Ovary (tissue), 3 donors: ENCODE measurements at regions not wholly inside any gene's neighbourhood (a gene's known extent, or its start where the extent isn't known, plus 50 kb on each side); places are given as distances from the start of the nearest gene placed in this dataset.

Experiments
- EP300 ChIP-seq: sonication (generic); formaldehyde crosslinking; IDR thresholded peaks from one replicate; pipeline ENCODE4 v1.6.1; 2017; ENCODE audit warnings: antibody characterized with exemption
- POLR2A ChIP-seq: fragments of 450-650 bp; IDR thresholded peaks from one replicate; pipeline ENCODE4 v1.6.1; 2017; ENCODE audit warnings: antibody characterized with exemption, mild to moderate bottlenecking, moderate library complexity
- TF ChIP-seq, protein P1 (sequence below), 3 donors: fragments of 450-650 bp in 2 of 3; fragments of 200-600 bp in 1 of 3; IDR thresholded peaks; one replicate each; pipeline versions ENCODE4 v1.5.1 to v1.8.0; 2016 to 2022; ENCODE audit warnings: antibody characterized with exemption in 3 of 3, mild to moderate bottlenecking in 1 of 3
- donor health status: DM: no; HTN: no; CAD: no.

DNA sequence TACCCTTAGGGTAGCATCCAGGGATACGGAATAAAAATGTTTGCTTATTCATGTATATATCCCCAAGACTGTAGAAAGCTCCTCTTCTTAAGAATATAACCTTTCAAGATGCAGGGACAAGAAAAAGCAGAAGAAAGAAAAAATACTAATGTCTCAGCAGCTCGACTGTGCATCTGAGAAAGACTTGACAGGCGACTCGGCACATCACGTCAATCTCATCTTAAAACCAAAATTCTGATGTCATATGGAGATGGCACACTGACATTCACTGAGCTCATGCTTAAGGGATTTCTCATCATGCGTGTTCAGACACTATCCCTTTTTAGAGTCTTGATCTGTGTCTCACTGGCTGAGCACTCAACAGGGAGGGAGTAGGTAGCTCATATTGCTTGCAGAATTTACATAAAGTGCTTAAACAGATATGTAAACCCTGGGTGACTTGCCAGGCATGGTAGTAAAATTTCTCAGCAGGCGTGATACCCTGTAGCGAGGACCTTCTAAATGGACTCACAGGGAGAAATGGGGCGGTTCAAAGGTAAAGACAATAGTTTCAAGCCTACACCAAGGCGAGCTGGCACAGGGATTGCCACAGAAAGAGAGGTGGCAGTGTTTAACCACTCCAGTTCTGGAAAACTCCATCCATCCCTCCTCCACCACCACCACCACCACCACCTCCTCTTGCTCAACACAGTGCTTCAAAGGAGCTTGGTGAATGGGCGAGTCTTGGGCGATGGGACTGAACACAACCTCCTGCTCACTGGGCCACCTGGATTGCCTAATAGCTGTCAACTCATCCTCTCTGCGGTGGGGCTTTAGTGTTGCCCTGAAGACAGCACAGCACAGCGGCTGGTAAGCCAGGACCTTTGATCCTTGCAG is 330.5 kb downstream of the TFAP2A start:
- TF ChIP-seq POLR2A (no peak), EP300 (no peak)
- TF ChIP-seq, protein P1, sequence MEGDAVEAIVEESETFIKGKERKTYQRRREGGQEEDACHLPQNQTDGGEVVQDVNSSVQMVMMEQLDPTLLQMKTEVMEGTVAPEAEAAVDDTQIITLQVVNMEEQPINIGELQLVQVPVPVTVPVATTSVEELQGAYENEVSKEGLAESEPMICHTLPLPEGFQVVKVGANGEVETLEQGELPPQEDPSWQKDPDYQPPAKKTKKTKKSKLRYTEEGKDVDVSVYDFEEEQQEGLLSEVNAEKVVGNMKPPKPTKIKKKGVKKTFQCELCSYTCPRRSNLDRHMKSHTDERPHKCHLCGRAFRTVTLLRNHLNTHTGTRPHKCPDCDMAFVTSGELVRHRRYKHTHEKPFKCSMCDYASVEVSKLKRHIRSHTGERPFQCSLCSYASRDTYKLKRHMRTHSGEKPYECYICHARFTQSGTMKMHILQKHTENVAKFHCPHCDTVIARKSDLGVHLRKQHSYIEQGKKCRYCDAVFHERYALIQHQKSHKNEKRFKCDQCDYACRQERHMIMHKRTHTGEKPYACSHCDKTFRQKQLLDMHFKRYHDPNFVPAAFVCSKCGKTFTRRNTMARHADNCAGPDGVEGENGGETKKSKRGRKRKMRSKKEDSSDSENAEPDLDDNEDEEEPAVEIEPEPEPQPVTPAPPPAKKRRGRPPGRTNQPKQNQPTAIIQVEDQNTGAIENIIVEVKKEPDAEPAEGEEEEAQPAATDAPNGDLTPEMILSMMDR (IDR thresholded peaks at IDR 0.05): no peak
